ENCODE measurements at regions not wholly inside any gene's neighbourhood (a gene's known extent, or its start where the extent isn't known, plus 50 kb on each side); places are given as distances from the start of the nearest gene placed in this dataset.

DNA sequence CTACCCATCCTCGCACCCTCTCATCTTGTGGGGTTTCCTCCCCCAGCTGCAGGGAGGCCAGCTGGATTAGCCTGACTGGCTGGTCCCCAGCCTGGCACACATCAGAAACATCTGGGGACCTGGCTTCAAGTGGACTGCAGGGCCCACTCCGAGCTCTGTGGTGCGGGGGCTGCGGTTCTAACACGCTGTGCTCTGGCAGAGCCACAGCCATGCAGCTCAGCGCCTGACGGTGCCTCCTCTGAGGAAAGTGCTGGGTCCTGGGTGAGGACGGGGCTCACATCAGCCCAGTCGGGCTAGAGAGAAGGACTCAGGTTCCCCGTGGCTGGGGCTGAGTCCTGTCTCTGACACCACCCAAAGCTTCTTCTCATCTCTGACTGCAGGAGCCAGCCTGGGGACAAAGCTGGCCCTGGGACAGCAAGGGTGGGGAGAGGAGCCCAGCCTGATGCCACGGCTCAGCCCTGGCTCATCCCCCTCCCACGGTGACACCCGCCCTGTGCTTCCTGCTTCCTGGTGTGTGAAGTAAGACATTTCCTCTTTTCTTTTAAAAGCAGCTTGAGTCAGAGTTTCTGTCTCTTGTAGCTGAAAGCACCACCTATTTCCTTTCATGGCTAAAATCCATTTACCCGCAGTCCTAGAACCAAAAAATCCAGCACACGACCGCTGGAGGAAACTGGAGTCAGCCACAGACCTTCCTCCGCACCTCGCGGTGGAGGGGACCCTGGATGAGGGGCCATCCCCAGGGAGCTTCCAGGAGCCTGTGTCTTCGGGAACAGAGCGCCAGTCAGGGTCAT, 127.4 kb upstream of the AFDN start:
- TF ChIP-seq, protein P1, sequence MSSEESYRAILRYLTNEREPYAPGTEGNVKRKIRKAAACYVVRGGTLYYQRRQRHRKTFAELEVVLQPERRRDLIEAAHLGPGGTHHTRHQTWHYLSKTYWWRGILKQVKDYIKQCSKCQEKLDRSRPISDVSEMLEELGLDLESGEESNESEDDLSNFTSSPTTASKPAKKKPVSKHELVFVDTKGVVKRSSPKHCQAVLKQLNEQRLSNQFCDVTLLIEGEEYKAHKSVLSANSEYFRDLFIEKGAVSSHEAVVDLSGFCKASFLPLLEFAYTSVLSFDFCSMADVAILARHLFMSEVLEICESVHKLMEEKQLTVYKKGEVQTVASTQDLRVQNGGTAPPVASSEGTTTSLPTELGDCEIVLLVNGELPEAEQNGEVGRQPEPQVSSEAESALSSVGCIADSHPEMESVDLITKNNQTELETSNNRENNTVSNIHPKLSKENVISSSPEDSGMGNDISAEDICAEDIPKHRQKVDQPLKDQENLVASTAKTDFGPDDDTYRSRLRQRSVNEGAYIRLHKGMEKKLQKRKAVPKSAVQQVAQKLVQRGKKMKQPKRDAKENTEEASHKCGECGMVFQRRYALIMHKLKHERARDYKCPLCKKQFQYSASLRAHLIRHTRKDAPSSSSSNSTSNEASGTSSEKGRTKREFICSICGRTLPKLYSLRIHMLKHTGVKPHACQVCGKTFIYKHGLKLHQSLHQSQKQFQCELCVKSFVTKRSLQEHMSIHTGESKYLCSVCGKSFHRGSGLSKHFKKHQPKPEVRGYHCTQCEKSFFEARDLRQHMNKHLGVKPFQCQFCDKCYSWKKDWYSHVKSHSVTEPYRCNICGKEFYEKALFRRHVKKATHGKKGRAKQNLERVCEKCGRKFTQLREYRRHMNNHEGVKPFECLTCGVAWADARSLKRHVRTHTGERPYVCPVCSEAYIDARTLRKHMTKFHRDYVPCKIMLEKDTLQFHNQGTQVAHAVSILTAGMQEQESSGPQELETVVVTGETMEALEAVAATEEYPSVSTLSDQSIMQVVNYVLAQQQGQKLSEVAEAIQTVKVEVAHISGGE (tag by site-specific recombination; conservative IDR thresholded peaks at IDR 0.05; ENCODE audit: low read depth): no peak
- TF ChIP-seq WT1 (tag by site-specific recombination; IDR thresholded peaks at IDR 0.05) (no peak), ZNF157 (tag by site-specific recombination; IDR thresholded peaks at IDR 0.05) (no peak), ZNF777 (tag by site-specific recombination; IDR thresholded peaks at IDR 0.05; ENCODE audit: borderline replicate concordance) (no peak)
- TF ChIP-seq, protein P2, sequence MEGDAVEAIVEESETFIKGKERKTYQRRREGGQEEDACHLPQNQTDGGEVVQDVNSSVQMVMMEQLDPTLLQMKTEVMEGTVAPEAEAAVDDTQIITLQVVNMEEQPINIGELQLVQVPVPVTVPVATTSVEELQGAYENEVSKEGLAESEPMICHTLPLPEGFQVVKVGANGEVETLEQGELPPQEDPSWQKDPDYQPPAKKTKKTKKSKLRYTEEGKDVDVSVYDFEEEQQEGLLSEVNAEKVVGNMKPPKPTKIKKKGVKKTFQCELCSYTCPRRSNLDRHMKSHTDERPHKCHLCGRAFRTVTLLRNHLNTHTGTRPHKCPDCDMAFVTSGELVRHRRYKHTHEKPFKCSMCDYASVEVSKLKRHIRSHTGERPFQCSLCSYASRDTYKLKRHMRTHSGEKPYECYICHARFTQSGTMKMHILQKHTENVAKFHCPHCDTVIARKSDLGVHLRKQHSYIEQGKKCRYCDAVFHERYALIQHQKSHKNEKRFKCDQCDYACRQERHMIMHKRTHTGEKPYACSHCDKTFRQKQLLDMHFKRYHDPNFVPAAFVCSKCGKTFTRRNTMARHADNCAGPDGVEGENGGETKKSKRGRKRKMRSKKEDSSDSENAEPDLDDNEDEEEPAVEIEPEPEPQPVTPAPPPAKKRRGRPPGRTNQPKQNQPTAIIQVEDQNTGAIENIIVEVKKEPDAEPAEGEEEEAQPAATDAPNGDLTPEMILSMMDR (tag by site-specific recombination; IDR thresholded peaks at IDR 0.05): no peak
- TF ChIP-seq, protein P3, sequence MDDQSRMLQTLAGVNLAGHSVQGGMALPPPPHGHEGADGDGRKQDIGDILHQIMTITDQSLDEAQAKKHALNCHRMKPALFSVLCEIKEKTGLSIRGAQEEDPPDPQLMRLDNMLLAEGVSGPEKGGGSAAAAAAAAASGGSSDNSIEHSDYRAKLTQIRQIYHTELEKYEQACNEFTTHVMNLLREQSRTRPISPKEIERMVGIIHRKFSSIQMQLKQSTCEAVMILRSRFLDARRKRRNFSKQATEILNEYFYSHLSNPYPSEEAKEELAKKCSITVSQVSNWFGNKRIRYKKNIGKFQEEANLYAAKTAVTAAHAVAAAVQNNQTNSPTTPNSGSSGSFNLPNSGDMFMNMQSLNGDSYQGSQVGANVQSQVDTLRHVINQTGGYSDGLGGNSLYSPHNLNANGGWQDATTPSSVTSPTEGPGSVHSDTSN (CRISPR knock-in tag; IDR thresholded peaks at IDR 0.05): no peak
